IMR-90 (cell line): ENCODE measurements at regions not wholly inside any gene's neighbourhood (a gene's known extent, or its start where the extent isn't known, plus 50 kb on each side); places are given as distances from the start of the nearest gene placed in this dataset.

Source experiments
- ATAC-seq: fragments of 200-7000 bp; cut with Tn5 transposase; 2 replicates; pipeline ENCODE4 v1.9.1; 2020; ENCODE audit warnings: low read depth, mild to moderate bottlenecking, moderate library complexity
- BruUV-seq: library from RNA; stranded (reverse); fragments of 400-500 nt; replicated peaks from 2 replicates; lab custom pipeline; 2021; lab: Mats Ljungman, UMichigan
- CTCF ChIA-PET: fragments of 300-600 bp; formaldehyde crosslinking; extraction: SDS; loops from one replicate; lab custom pipeline; 2021; ENCODE audit warnings: antibody characterized with exemption; lab: Yijun Ruan, JAX
- POLR2A ChIA-PET: fragments of 300-600 bp; sonication (Branson Sonifier 250); formaldehyde crosslinking; loops from one replicate; lab custom pipeline; 2022; ENCODE audit warnings: antibody characterized with exemption; ENCODE audit not compliant: unreplicated experiment; lab: Charles Lee
- DNase-seq: peaks from one replicate; pipeline ENCODE4 v3.0.0; 2013
- H2AFZ ChIP-seq: replicated peaks from 2 replicates; pipeline ENCODE3; 2013; ENCODE audit warnings: low read length, mild to moderate bottlenecking; ENCODE audit not compliant: poor library complexity
- H2AK5ac ChIP-seq: 2 replicates; pipeline ENCODE4 v1.6.1; 2013; ENCODE audit warnings: low read depth, low read length, inconsistent platforms
- H2AK9ac ChIP-seq: replicated peaks from 2 replicates; pipeline ENCODE3; 2013; ENCODE audit warnings: mild to moderate bottlenecking, low read depth, low read length, moderate library complexity; ENCODE audit not compliant: poor library complexity
- H2BK120ac ChIP-seq: 2 replicates; pipeline ENCODE4 v1.6.1; 2013; ENCODE audit warnings: low read depth, low read length, inconsistent platforms
- H2BK15ac ChIP-seq: 3 replicates; pipeline ENCODE4 v1.6.1; 2013; ENCODE audit warnings: low read depth, low read length, inconsistent platforms
- H2BK20ac ChIP-seq: 2 replicates; pipeline ENCODE4 v1.6.1; 2013; ENCODE audit warnings: low read depth, mild to moderate bottlenecking, inconsistent platforms, low read length, moderate library complexity
- H2BK5ac ChIP-seq: 2 replicates; pipeline ENCODE4 v1.6.1; 2013; ENCODE audit warnings: mild to moderate bottlenecking, low read depth, low read length, inconsistent platforms; ENCODE audit not compliant: poor library complexity, severe bottlenecking
- H3K14ac ChIP-seq: replicated peaks from 2 replicates; pipeline ENCODE4 v1.6.1; 2013; ENCODE audit warnings: low read depth, low read length, inconsistent platforms
- H3K18ac ChIP-seq: 2 replicates; pipeline ENCODE4 v1.6.1; 2013; ENCODE audit warnings: low read depth, low read length, control low read depth
- H3K23ac ChIP-seq: 2 replicates; pipeline ENCODE4 v1.6.1; 2013; ENCODE audit warnings: low read depth, low read length, inconsistent platforms
- H3K27ac ChIP-seq: 2 replicates; pipeline ENCODE4 v1.5.1; 2013; ENCODE audit warnings: mild to moderate bottlenecking, control low read depth, low read length; ENCODE audit not compliant: insufficient read depth
- H3K27me3 ChIP-seq: 2 replicates; pipeline ENCODE4 v1.6.1; 2013; ENCODE audit warnings: low read length; ENCODE audit not compliant: control insufficient read depth, insufficient read depth
- H3K36me3 ChIP-seq: 2 replicates; pipeline ENCODE4 v1.6.1; 2013; ENCODE audit warnings: low read length, mixed read lengths; ENCODE audit not compliant: control insufficient read depth, insufficient read depth
- H3K4ac ChIP-seq: 2 replicates; pipeline ENCODE4 v1.6.1; 2013; ENCODE audit warnings: low read depth, low read length, inconsistent platforms
- H3K4me1 ChIP-seq: 2 replicates; pipeline ENCODE4 v1.6.1; 2013; ENCODE audit warnings: low read length, mixed read lengths; ENCODE audit not compliant: control insufficient read depth, insufficient read depth
- H3K4me2 ChIP-seq: 2 replicates; pipeline ENCODE4 v1.6.1; 2013; ENCODE audit warnings: low read depth, mild to moderate bottlenecking, control low read depth, low read length, moderate library complexity
- H3K4me3 ChIP-seq: 2 replicates; pipeline ENCODE4 v1.5.1; 2013; ENCODE audit warnings: low read depth, mild to moderate bottlenecking, control low read depth, low read length, moderate library complexity; ENCODE audit not compliant: insufficient read depth
- H3K56ac ChIP-seq: 2 replicates; pipeline ENCODE4 v1.6.1; 2013; ENCODE audit warnings: low read length, inconsistent platforms; ENCODE audit not compliant: insufficient read depth; ENCODE audit errors: extremely low read depth
- H3K79me1 ChIP-seq, 2 experiments: 2 replicates each; pipeline ENCODE4 v1.6.1; 2013; ENCODE audit warnings: low read length in 2 of 2, inconsistent platforms in 1 of 2, low read depth in 1 of 2
- H3K9ac ChIP-seq: 2 replicates; pipeline ENCODE4 v1.6.1; 2013; ENCODE audit warnings: low read depth, low read length, control low read depth
- H3K9me1 ChIP-seq: 2 replicates; pipeline ENCODE4 v1.6.1; 2013; ENCODE audit warnings: low read length, inconsistent platforms; ENCODE audit not compliant: insufficient read depth
- H3K9me3 ChIP-seq: 2 replicates; pipeline ENCODE4 v1.6.1; 2013; ENCODE audit warnings: low read length; ENCODE audit not compliant: control insufficient read depth, insufficient read depth
- H4K20me1 ChIP-seq: 2 replicates; pipeline ENCODE4 v1.6.1; 2013; ENCODE audit warnings: low read length, inconsistent platforms; ENCODE audit not compliant: insufficient read depth
- H4K5ac ChIP-seq: 2 replicates; pipeline ENCODE4 v1.6.1; 2013; ENCODE audit warnings: mild to moderate bottlenecking, low read depth, low read length, control low read depth
- H4K8ac ChIP-seq, 2 experiments: 2 replicates each; pipeline ENCODE4 v1.6.1; 2013; ENCODE audit warnings: low read depth in 2 of 2, low read length in 2 of 2, control low read depth in 1 of 2, inconsistent platforms in 1 of 2
- H4K91ac ChIP-seq: 2 replicates; pipeline ENCODE4 v1.6.1; 2013; ENCODE audit warnings: low read depth, low read length, inconsistent platforms; ENCODE audit not compliant: insufficient read depth
- CHD1 ChIP-seq: IDR thresholded peaks from 2 replicates; pipeline ENCODE4 v1.6.1; 2012; ENCODE audit warnings: low read depth, low read length, improper control_type of control experiment
- ELK1 ChIP-seq: fragments of 150-350 bp; IDR thresholded peaks from 2 replicates; pipeline ENCODE4 v1.6.1; 2016; ENCODE audit warnings: low read depth, mild to moderate bottlenecking, low read length, moderate library complexity, borderline replicate concordance
- NFE2L2 ChIP-seq: fragments of 150-350 bp; IDR thresholded peaks from 2 replicates; pipeline ENCODE4 v1.6.1; 2016; ENCODE audit warnings: low read depth, mild to moderate bottlenecking, low read length
- POLR2A ChIP-seq: IDR thresholded peaks from 2 replicates; pipeline ENCODE4 v1.6.1; 2012; ENCODE audit warnings: mild to moderate bottlenecking, low read depth, low read length
- RAD21 ChIP-seq: IDR thresholded peaks from 2 replicates; pipeline ENCODE4 v1.6.1; 2012; ENCODE audit warnings: low read length, improper control_type of control experiment
- RCOR1 ChIP-seq: IDR thresholded peaks from 2 replicates; pipeline ENCODE4 v1.6.1; 2012; ENCODE audit warnings: mild to moderate bottlenecking, low read length, improper control_type of control experiment; ENCODE audit not compliant: insufficient replicate concordance
- RFX5 ChIP-seq: IDR thresholded peaks from 2 replicates; pipeline ENCODE4 v1.8.0; 2012; ENCODE audit warnings: low read depth, mild to moderate bottlenecking, low read length, moderate library complexity
- SMC3 ChIP-seq: fragments of 150-350 bp; IDR thresholded peaks from 2 replicates; pipeline ENCODE4 v1.6.1; 2016; ENCODE audit warnings: low read depth, mild to moderate bottlenecking, antibody characterized with exemption, low read length, moderate library complexity
- WGBS, 2 experiments: methylation state at CpG; one replicate each; pipeline versions ENCODE4 v1.1.5 to v1.1.7; 2013; ENCODE audit warnings: missing lambda C conversion rate in 2 of 2; ENCODE audit not compliant: insufficient read length in 1 of 2; ENCODE audit errors: extremely low coverage in 2 of 2; 5-methylcytosine and 5-hydroxymethylcytosine counted together
- dilution Hi-C: fragments of 300-500 bp; cut with HindIII; formaldehyde crosslinking; loops from one replicate; pipeline ENCODE4 v1.14.3; 2018; ENCODE audit warnings: low sequenced_read_pairs; ENCODE audit not compliant: unreplicated experiment
- in situ Hi-C: fragments of 300-500 bp; cut with MboI; formaldehyde crosslinking; loops from 3 replicates; pipeline ENCODE4 v1.14.3; 2019; ENCODE audit warnings: low sequenced_read_pairs, inconsistent platforms, mixed read lengths
- intact Hi-C: fragments of 100-400 bp; cut with micrococcal nuclease; formaldehyde crosslinking; loops from 2 replicates; pipeline ENCODE4 v1.10.0; 2022

GRCh38 chr10:131788386-131788785 lies 112.4 kb upstream of the PPP2R2D start:
- Histone ChIP-seq H3K56ac (no peak overlapping the region), H3K14ac (no peak overlapping the region), H4K8ac (no peak overlapping the region), H4K91ac (no peak overlapping the region), H4K20me1 (no peaks in the 10 kb centered on the region), H2BK20ac (no peak overlapping the region), H2AK9ac (no peak overlapping the region), H3K18ac (no peak overlapping the region), H3K23ac (no peak overlapping the region), H3K9me3 (peaks cover 33% of the 10 kb centered on the region), H2AFZ (no peak overlapping the region), H3K27me3 (no peaks in the 10 kb centered on the region), H3K9ac (no peak overlapping the region), H3K4ac (no peak overlapping the region), H2BK5ac (no peak overlapping the region), H3K4me1 (no peaks in the 10 kb centered on the region), H3K4me2 (no peak overlapping the region), H3K4me3 (no peak overlapping the region), H3K36me3 (no peaks in the 10 kb centered on the region), H3K9me1 (no peaks in the 10 kb centered on the region), H2AK5ac (no peak overlapping the region), H2BK15ac (no peak overlapping the region), H3K27ac (no peak overlapping the region), H4K5ac (no peak overlapping the region), H2BK120ac (no peak overlapping the region), H3K79me1 (no peaks in the 10 kb centered on the region)
- in situ Hi-C loops (no loop called here), dilution Hi-C loops (no loop called here), intact Hi-C loops (loop anchor here (5.0 kb wide), 1 partner anchor 1581 kb away; no protein-coding TSS in a partner anchor)
- WGBS, 2 experiments, result 20% methylated on average over 3 of the region's 6 CpGs; no CpG with 5 or more reads in 1 of the 2 experiments
- no peak for DNase-seq
- no peak for TF ChIP-seq ELK1
- no peak for TF ChIP-seq RAD21
- no peak for TF ChIP-seq CHD1
- no peak for TF ChIP-seq SMC3
- TF ChIP-seq POLR2A, result no peak
- no peak for TF ChIP-seq NFE2L2
- no peak for TF ChIP-seq RFX5
- no peak for TF ChIP-seq RCOR1
- BruUV-seq, result no TSS peak
- ChIA-PET POLR2A (no interaction called here), CTCF (no interaction called here)
- ATAC-seq, result no peak
